ENCODE measurements at regions not wholly inside any gene's neighbourhood (a gene's known extent, or its start where the extent isn't known, plus 50 kb on each side); places are given as distances from the start of the nearest gene placed in this dataset.

GRCh38 chr5:168121138-168121494 is 170.3 kb upstream of the WWC1 start:
- TF ChIP-seq CTCF (IDR thresholded peaks at IDR 0.05; ENCODE audit: low read depth, low read length, missing input control) = no peak
- TF ChIP-seq EGR1 (IDR thresholded peaks at IDR 0.05; ENCODE audit: low read depth in 2 of 2) = no peak
- TF ChIP-seq MAX (IDR thresholded peaks at IDR 0.05) = no peak
- no peak for TF ChIP-seq ATF3 (IDR thresholded peaks at IDR 0.05)
- no peak for TF ChIP-seq JUND (IDR thresholded peaks at IDR 0.05)
- no peak for TF ChIP-seq TAF1 (conservative IDR thresholded peaks at IDR 0.05)
- no peak for TF ChIP-seq REST (IDR thresholded peaks at IDR 0.05)
- no peak for TF ChIP-seq GABPA (IDR thresholded peaks at IDR 0.05 in 1 of 2, conservative IDR thresholded peaks at IDR 0.05 in 1 of 2)

Measured in liver (tissue), 3 donors.